Retinal pigment epithelial cell (primary cell): ENCODE measurements at regions not wholly inside any gene's neighbourhood (a gene's known extent, or its start where the extent isn't known, plus 50 kb on each side); places are given as distances from the start of the nearest gene placed in this dataset.
"Not testable (repeated sequence)": the region's sequence is repeated elsewhere in the genome, so short reads cannot be mapped to it uniquely, and the experiment has no call there.

Source experiments
- DNase-seq: peaks from one replicate; pipeline ENCODE4 v3.0.0-alpha.2; 2010; ENCODE audit warnings: low read depth
- H3K4me3 ChIP-seq: 2 replicates; pipeline ENCODE4 v1.5.1; 2011; ENCODE audit warnings: mild to moderate bottlenecking, low read length, control low read depth, moderate library complexity
- CTCF ChIP-seq: conservative IDR thresholded peaks from 2 replicates; pipeline ENCODE4 v1.5.1; 2011; ENCODE audit warnings: low read depth, low read length, control low read depth, inconsistent platforms

GRCh38 chr18:55968550-55968949, 380.6 kb upstream of the TCF4 start:
- no peak overlapping the region for H3K4me3 ChIP-seq
- no peak for TF ChIP-seq CTCF
- DNase-seq, result no peak

GRCh38 chr18:55967019-55967418, 379.0 kb upstream of the TCF4 start:
- no peak for TF ChIP-seq CTCF
- no peak overlapping the region for H3K4me3 ChIP-seq
- DNase-seq, result no peak

GRCh38 chr18:55964171-55964570, 376.2 kb upstream of the TCF4 start:
- no peak for DNase-seq
- no peak overlapping the region for H3K4me3 ChIP-seq
- TF ChIP-seq CTCF, result no peak

- peak; percentile 16 for DNase-seq
- no peak overlapping the region for H3K4me3 ChIP-seq
- TF ChIP-seq CTCF, result no peak
These were observed 365.3 kb upstream of the TCF4 start for GRCh38 chr18:55953326-55953725.

GRCh38 chr18:55951738-55952137, 363.7 kb upstream of the TCF4 start:
- H3K4me3 ChIP-seq, DNase-seq: not testable (repeated sequence)

- DNase-seq, result no peak
- TF ChIP-seq CTCF, result no peak
- no peak overlapping the region for H3K4me3 ChIP-seq
These were observed 362.6 kb upstream of the TCF4 start for GRCh38 chr18:55950379-55951166.

- no peak overlapping the region for H3K4me3 ChIP-seq
- no peak for TF ChIP-seq CTCF
- no peak for DNase-seq
These were observed 346.8 kb upstream of the TCF4 start for GRCh38 chr18:55934821-55935220.
